Kidney (tissue), 10 donors: ENCODE measurements at regions not wholly inside any gene's neighbourhood (a gene's known extent, or its start where the extent isn't known, plus 50 kb on each side); places are given as distances from the start of the nearest gene placed in this dataset.
"Not testable (repeated sequence)": the region's sequence is repeated elsewhere in the genome, so short reads cannot be mapped to it uniquely, and the experiment has no call there.

Experiments used
- DNase-seq, 5 donors: peaks; one replicate each; pipeline ENCODE4 v3.0.0-alpha.2; 2013 to 2020
- FAIRE-seq: peaks from 2 replicates; lab custom pipeline; 2012; peaks lifted over from hg19 to GRCh38; lab: Jason Lieb, UNC
- H3K27ac ChIP-seq, 2 donors: one replicate each; pipeline ENCODE4 v1.7.0; 2013; ENCODE audit warnings: low read depth in 2 of 2, low read length in 2 of 2, inconsistent platforms in 1 of 2
- H3K27me3 ChIP-seq: one replicate; pipeline ENCODE4 v1.7.1; 2013; ENCODE audit warnings: low read length, inconsistent platforms; ENCODE audit not compliant: control insufficient read depth, insufficient read depth
- H3K36me3 ChIP-seq, 3 donors: one replicate each; pipeline versions ENCODE4 v1.7.0 to v1.7.1; 2013; ENCODE audit warnings: low read length in 3 of 3, control low read depth in 1 of 3, inconsistent platforms in 1 of 3; ENCODE audit not compliant: insufficient read depth in 3 of 3, control insufficient read depth in 2 of 3
- H3K4me1 ChIP-seq, 3 donors: one replicate each; pipeline versions ENCODE4 v1.7.0 to v1.7.1; 2013; ENCODE audit warnings: low read length in 3 of 3, inconsistent platforms in 1 of 3, low read depth in 1 of 3; ENCODE audit not compliant: control insufficient read depth in 2 of 3, insufficient read depth in 2 of 3
- H3K4me3 ChIP-seq, 3 donors: one replicate each; pipeline versions ENCODE4 v1.7.0 to v1.8.1; 2013; ENCODE audit warnings: low read length in 3 of 3, control low read depth in 1 of 3, inconsistent platforms in 1 of 3
- H3K9ac ChIP-seq, 3 donors: one replicate each; pipeline versions ENCODE4 v1.7.0 to v1.7.1; 2013; ENCODE audit warnings: low read length in 3 of 3, control low read depth in 1 of 3, inconsistent platforms in 1 of 3
- H3K9me3 ChIP-seq, 3 donors: one replicate each; pipeline versions ENCODE4 v1.7.0 to v1.7.1; 2013; ENCODE audit warnings: low read length in 3 of 3, control low read depth in 1 of 3, inconsistent platforms in 1 of 3; ENCODE audit not compliant: control insufficient read depth in 2 of 3, insufficient read depth in 1 of 3
- intact Hi-C: fragments of 100-400 bp; cut with DNase I; formaldehyde crosslinking; loops from one replicate; pipeline ENCODE4 v1.11.1; 2022
- donor health status: control.
- donor health status: control.
- donor health status: DM: yes; HTN: yes; CAD: no.
- donor health status: Normal renal cell carcinoma (clear cell type).

- H3K4me1 ChIP-seq, H3K9ac ChIP-seq, H3K9me3 ChIP-seq, intact Hi-C loops, H3K27me3 ChIP-seq, DNase-seq, H3K4me3 ChIP-seq, FAIRE-seq, H3K27ac ChIP-seq, H3K36me3 ChIP-seq: not testable (repeated sequence)
These were observed 2755.0 kb downstream of the RPIA start for GRCh38 chr2:91446489-91446888.

GRCh38 chr2:91446915-91447314 lies 2755.4 kb downstream of the RPIA start:
- H3K9me3 ChIP-seq, H3K36me3 ChIP-seq, H3K27me3 ChIP-seq, FAIRE-seq, intact Hi-C loops, H3K27ac ChIP-seq, H3K4me1 ChIP-seq, H3K9ac ChIP-seq, H3K4me3 ChIP-seq: not testable (repeated sequence)
- peak in 1 of 5 donors; percentile 46 for DNase-seq

GRCh38 chr2:91447508-91447907 lies 2756.0 kb downstream of the RPIA start:
- H3K4me1 ChIP-seq, H3K27ac ChIP-seq, H3K4me3 ChIP-seq, H3K27me3 ChIP-seq, H3K9me3 ChIP-seq, H3K36me3 ChIP-seq, H3K9ac ChIP-seq, intact Hi-C loops, FAIRE-seq: not testable (repeated sequence)
- peak in 1 of 5 donors; percentile 32 for DNase-seq

- intact Hi-C loops, H3K27me3 ChIP-seq, H3K36me3 ChIP-seq, FAIRE-seq, H3K9ac ChIP-seq, H3K27ac ChIP-seq, H3K9me3 ChIP-seq, H3K4me1 ChIP-seq, H3K4me3 ChIP-seq: not testable (repeated sequence)
- DNase-seq, result peak in 1 of 5 donors; percentile 75
These were observed 2770.8 kb downstream of the RPIA start for GRCh38 chr2:91462292-91462691.

- H3K9me3 ChIP-seq, H3K27ac ChIP-seq, intact Hi-C loops, H3K9ac ChIP-seq, H3K4me3 ChIP-seq, H3K27me3 ChIP-seq, FAIRE-seq, H3K36me3 ChIP-seq, H3K4me1 ChIP-seq: not testable (repeated sequence)
- DNase-seq, result peak in 2 of 5 donors; percentile 8 to 58
These were observed 2771.5 kb downstream of the RPIA start for GRCh38 chr2:91463007-91463406.

- intact Hi-C loops, FAIRE-seq, H3K36me3 ChIP-seq, DNase-seq, H3K27ac ChIP-seq, H3K4me3 ChIP-seq, H3K27me3 ChIP-seq, H3K9ac ChIP-seq, H3K9me3 ChIP-seq, H3K4me1 ChIP-seq: not testable (repeated sequence)
These were observed 2775.4 kb downstream of the RPIA start for GRCh38 chr2:91466780-91467363.

- H3K9me3 ChIP-seq, intact Hi-C loops, H3K9ac ChIP-seq, H3K27me3 ChIP-seq, H3K4me1 ChIP-seq, H3K27ac ChIP-seq, H3K36me3 ChIP-seq, FAIRE-seq, H3K4me3 ChIP-seq: not testable (repeated sequence)
- DNase-seq, result peak in 1 of 5 donors; percentile 16
These were observed 2784.9 kb downstream of the RPIA start for GRCh38 chr2:91476244-91476935.

- H3K4me3 ChIP-seq, H3K27me3 ChIP-seq, H3K36me3 ChIP-seq, H3K9me3 ChIP-seq, intact Hi-C loops, H3K4me1 ChIP-seq, FAIRE-seq, H3K27ac ChIP-seq, H3K9ac ChIP-seq: not testable (repeated sequence)
- peak in 3 of 5 donors; percentile 11 to 41 (median 38) for DNase-seq
These were observed 2785.4 kb downstream of the RPIA start for GRCh38 chr2:91476936-91477246.
